HG02852 (cell line): ENCODE measurements at regions not wholly inside any gene's neighbourhood (a gene's known extent, or its start where the extent isn't known, plus 50 kb on each side); places are given as distances from the start of the nearest gene placed in this dataset.
A peak's percentile ranks its signal among the peaks of the same experiment; 100 is the strongest.

Source experiments
- ATAC-seq: cut with Tn5 transposase; IDR thresholded peaks from one replicate; pipeline ENCODE4 v1.9.1; 2021; ENCODE audit warnings: mild to moderate bottlenecking, moderate library complexity; ENCODE audit not compliant: unreplicated experiment

DNA sequence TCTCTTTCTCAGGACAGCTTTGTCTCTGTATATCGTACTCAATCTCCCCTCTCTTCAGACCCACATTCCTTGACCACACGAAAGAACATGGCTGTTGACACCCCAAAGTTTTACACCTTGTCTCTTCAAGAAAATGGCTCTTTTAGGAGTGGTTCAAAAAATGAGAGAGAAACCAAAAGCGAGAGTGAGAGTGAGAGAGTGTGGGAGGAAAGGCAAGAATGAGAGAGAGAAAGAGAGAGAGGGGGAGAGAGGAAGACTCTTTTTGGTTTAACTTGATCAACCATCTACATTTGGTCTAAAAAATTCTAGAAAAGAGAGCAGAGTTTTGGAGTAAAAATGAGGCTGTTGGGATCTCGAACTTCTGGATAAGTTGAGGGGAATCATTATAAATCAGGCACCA lies 581.8 kb upstream of the WWC1 start:
- peak; percentile 83 for ATAC-seq

DNA sequence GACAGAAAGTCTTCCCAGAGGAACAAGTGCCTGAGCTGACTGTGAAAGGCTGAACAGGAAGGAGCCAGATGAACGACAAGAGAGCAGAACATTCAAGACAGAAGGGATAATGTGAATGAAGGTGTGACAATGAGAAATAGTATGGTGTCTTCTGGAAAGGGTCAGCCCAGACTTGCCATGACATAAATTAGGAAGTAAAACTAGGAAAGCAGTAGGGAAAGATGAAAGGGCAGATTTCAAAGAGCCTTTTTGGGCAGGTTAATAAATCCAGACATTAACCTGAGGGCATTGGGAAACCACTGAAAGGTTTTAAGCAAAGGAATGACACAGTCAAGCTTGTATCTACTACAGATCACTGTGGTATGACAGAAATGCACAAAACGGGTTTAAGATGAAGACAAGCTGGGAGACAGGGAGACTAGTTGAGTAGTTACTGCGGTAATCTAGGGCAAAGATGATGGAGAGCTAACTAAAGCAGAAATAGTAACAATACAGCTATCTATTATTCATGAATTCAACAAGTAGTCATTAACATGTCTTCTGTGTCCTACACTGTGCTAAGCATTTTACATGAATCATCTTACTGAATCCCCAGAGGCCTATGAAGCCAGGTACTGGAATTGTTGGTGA lies 580.9 kb upstream of the WWC1 start:
- ATAC-seq, result no peak

DNA sequence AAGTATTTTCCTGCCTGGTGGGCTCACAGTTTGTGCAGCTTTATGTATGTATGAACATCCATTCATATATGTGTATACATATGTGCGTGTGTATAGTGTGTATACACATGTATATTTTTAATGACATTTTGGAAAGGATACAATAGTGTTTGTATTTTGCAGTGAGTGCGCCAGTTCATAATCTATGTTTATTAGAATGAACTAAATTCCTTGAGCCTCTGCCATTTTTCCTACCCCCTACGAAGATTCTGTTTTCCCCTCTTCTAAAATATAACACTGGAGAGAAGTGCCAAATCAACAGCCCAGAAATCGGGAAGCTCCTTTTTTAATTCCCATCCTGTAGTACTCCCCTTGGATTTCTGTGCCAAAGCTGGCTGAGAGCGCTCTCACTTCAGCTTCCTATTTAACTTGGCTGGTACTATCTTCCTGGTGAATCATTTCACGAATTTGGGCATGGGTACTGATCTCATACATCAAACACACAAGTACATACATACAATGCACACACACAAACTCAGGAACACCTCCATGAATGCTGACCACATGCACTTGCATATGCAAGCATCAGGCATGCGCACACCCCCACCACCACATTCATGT lies 578.4 kb upstream of the WWC1 start:
- no peak for ATAC-seq

DNA sequence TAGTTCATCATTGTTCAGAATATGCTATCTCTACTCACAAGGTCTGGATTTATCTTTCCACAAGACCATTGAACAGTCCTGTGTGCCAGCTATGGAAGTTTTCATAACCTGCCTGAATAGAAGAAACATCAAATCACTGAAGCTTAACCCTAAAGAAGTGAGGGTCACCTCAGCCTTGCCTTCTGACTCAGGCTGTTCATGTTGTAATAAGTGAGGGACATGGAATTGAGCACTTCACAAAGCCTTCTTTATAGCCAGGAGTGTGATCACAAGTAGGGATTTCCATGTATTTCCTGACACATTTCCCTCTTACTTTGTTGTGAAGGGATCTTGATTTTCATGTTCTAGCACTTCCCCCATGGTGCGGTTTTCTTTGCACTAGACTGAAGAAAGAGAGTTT lies 577.5 kb upstream of the WWC1 start:
- no peak for ATAC-seq

DNA sequence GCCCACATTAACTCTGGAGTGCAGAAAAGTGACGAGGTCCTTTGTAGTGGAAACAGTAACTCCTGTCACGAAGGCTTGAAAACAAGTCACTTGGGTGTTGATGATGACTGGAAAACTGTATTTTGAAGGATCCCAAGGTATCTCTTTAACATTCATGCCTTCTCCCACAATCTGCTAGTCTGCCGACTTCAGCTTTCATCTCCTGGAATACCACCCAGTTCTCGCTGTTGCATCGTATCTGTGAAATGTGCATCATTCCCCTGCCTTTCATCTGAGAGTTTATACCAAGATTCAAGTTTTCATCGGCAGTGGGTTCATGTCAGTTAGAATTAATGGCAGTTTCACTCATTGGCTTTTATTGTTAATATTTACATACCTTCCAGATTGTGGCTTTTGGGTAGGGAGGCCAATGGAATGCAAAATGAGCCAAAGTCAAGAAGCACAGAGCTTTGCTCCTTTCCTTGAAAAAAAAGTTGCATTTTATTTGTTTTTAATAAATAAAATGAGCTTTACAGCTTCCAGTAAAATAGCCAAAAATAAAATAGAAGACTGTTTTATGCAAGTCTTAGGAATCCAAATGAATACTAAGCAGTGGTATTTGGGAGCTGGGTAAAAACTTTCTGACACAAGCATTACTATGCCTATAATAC lies 575.2 kb upstream of the WWC1 start:
- ATAC-seq, result no peak

DNA sequence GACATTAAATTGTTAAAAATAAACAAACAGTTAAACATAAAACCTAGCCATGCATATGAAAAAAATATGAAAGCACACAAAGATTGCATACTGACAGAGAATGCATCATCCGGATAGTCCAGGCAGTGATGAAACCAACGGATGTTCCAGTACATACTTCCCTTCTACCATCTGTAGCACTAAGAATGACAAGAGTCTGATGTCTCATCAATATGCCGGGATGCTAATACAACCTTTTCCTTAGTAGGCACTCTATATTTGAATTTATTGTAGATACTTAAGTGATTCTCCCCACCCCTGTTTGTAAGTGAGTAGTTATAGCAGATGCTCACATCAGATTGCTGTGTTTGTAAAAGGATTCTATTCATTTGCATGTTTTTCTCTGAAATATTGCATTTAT lies 571.2 kb upstream of the WWC1 start:
- no peak for ATAC-seq

DNA sequence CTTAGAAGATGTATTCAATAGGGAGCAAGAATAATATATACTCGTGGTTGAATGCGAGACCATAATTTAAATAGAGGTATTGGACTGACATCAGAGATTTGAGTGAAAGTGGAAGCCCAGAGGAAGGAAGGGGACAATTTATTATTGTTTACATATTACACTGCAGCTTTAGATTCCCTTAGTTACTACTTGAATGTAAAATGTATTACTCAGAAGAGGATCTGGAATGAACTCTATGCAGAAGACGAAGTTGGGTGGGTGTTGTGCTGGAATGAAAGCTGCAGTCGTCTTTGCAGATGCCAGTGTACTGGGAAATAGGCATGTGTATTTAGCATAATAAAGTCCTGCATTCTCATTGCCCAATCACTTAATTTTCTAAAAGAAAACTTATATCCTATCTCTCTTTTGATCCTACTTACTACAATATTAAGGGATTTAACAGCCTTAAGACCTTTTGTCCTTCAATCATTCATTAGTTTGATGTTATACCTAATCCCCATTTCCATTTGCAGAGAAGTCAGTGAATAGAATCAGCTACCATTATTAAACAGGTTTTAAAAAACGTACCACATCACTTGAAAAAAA lies 570.7 kb upstream of the WWC1 start:
- ATAC-seq, result no peak

DNA sequence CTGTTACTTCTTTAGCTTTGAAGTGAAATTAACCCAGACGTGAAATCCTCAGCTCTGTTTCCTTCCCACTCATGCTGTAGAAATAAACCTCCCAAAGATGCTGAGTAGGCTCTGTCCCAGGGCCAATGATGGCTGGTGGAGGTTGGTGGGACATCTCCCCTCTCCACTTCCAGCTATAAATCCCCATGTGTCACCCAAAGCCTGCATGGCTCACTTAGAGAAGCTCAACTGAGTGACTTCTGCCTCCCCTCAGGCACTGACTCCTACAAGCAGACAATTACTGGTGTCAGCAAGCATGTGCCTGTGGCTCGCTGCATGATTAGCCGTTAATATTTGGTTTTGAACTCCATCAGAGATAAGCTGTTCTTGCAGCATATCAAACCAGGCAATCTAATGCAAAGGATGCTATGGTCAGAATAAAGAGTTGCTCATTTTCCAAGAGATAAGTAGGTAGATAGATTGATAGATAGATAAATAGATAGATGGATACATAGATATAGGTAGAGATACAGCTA lies 569.5 kb upstream of the WWC1 start:
- ATAC-seq, result no peak

DNA sequence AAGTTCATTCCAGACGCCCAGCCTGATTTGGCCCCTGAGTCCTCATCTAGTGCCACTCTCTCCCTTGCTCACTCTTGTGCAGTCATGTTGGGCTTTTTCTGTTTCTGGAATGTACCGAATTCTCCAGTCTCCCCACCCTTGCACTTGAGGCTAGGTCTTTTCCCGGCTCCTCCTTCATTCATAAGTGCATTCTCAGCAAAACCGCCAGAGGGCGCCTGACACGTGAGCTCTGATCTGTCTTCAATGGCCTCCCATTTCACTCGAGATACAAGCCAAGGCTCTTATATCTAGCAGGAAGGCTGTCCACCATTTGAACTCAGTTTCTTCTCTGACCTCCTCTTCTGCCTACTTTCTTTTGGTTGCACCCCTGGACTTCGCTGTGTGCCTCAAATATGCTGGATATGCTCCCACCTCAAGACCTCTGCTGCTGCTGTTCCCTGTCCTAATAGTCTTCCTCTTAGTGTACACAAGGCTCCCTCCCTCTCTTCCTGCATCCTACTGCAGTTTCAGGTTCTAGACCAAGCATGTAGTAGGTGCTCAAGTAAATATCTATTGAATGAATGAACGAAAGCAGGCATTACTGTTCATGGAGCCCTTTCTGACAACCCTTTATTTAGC lies 568.1 kb upstream of the WWC1 start:
- ATAC-seq, result peak; percentile 96

DNA sequence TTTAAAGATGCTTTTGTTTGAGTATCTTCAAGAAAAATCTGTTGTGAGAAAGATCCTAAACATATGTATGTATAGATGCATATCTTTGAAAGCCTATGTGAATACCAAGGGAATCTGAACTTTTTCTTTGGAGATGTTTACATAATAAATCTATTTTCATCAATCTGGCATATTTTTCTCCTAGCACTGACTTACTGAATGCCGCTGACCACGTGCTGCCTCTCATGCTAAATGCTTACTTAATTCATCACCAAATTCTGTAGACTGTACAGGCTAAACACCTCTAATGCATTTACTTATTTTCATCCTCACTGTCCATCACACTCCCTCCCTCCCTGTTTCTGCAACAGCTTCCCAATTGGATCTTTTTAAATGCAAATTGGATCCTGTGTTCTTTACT lies 566.2 kb upstream of the WWC1 start:
- no peak for ATAC-seq

DNA sequence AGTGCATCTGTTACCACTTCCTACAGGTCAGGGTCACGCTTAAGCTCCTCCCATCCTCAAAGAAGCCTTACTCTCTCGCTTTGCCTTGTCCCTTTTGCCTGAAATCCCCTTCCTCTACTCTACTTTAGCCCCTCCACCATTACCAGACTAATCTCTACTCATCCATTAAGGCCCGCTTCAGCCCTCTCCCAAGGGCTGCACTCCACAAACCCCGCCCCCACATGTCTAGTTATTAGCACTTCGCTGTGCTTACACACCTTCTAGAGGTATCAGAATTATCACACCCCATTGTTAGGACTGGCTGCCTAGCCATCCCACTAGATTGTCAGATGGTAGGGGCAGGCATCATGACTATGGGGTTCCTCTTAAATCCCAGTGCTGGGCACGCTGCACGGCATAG lies 565.7 kb upstream of the WWC1 start:
- ATAC-seq, result no peak

DNA sequence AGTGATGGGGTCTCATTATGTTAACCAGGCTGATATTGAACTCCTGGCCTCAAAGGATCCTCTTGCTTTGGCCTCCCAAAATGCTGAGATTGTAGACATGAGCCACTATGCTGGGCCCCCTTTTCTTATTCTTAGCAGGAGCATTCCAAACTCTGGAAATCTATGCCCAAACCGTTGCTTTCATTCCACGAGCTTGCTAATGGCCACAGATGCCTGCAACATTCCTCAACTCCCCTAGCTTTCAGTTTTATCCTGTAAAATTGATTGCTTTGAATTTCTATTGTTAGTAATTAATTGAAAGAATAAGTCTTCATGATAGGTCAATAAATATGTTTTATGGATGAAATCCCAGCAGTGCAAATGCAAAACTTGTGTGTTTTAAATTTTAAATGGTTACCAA lies 564.8 kb upstream of the WWC1 start:
- no peak for ATAC-seq

DNA sequence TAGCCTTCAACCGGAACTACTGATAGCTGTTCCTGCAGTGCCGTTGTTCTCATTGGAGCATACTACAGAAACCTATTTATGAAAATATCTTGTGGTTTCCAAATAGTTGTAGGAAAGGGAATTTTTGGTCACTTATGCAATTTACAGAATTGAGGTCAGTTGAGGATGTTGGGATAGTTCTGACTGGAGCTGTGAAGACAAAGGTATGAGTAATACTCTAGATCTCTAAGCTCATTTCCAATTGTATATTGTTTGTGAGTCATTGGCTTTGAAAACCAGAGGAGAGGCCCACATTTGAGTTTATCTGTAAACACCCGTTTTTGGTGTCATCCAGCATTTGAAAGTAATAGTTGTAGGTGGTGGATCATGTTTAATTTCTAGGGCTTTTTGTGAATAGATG lies 561.3 kb upstream of the WWC1 start:
- no peak for ATAC-seq

DNA sequence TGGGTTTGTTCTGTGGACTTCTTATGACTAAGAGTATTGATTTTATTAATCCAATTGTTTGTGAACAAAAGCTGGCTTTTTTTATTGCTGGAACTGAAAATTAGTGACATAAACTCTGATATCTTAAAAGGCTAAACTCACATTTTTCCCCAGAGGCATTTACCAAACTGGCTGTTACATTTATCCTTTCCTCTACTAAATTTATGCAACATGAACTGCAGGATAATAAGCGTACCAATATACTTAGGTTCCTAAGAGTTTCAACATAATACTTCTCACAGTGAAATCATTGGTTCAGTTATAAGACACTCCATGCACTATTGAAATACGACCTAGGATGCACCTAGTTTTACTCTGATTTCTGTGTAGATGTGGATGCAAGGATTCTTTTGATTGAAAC lies 560.8 kb upstream of the WWC1 start:
- no peak for ATAC-seq

DNA sequence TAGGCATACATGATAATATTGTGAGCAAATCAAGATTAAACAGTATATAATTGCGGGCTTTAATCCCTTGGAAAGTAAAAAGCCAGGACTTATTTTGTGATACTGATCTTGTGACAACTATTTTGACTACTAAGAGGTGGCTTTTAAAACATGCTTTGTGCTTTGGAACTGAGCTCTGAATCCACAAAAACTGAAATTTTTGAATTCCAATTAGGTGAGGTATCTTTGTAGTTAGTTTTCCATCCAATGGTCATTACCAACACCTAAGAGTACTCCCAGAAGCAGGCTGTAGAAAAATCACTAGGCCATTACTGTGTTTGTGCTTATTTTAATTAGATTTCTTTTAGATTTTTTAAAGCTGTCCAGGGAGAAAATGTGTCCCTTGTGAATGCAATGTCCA lies 559.5 kb upstream of the WWC1 start:
- no peak for ATAC-seq

DNA sequence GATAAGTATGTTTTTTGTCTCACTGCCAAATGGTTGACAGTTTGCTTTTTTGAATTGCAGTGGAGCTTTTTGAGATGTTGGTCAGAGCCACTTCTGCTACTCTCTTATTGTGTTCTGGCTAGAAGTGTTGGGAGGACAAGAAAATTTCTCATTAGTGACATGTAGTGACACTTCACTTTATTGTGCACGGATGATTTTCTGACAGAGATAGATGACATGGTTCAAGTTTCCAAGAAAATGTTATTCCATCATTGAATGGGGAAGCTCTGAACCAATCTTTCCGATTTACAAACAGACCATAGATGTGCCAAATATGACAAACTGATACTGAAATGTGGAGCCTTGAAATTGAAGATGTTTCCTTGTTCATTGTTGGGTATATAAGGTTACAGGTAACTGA lies 558.9 kb upstream of the WWC1 start:
- no peak for ATAC-seq

DNA sequence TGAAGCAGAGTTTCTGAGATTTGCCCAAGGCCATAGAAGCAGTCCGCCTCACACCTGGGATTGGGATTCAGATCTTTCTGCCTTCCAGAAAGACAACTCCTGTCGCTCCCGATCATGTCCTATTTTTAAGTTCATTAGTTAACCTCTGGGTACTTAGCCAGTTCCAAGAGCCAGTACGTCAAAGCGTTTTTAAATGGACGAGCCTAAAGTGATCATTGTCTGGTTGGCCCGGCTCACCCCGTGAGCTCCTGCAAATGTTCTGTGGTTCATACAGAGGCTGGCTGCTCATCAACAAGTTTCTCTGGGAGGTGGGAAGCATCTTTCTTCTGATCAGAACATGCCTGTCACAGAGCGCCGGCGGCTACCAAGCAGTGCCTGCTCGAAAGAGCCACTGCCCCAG lies 554.5 kb upstream of the WWC1 start:
- ATAC-seq, result no peak

DNA sequence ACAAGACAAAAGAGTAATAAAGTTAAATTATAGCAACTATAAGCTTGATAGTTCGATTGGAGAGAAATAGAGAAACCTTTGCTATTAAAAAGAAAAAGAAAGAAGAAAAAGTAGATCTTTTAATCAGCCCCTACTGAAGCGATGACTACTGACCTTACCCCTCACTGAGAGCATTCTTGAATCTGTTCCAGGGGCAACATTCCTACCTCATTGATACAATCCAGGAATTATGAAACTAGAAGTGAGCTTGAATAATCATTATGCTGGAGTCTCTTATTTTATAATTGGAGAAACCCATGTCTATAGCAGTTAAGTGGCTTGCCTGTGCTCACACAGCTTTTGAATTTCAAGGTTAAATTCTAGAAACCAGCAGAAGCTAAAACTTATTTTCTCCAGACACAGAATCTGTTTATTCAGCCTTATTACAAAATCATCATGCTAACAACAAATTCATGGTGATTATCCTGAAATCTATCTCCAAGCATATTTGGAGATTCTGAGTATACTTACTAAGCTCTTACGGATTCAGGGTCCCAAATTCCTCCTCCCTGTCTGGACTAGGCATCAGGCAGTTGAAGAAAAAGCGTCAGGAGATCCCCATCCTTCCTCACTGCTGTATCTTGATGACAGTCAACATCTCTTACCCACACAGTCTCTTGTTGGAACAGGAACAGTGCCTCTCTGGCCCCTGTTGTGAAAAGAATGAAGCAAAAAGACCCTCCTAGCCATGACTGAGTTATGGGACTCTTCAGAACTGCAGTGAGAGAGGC lies 547.6 kb upstream of the WWC1 start:
- no peak for ATAC-seq

DNA sequence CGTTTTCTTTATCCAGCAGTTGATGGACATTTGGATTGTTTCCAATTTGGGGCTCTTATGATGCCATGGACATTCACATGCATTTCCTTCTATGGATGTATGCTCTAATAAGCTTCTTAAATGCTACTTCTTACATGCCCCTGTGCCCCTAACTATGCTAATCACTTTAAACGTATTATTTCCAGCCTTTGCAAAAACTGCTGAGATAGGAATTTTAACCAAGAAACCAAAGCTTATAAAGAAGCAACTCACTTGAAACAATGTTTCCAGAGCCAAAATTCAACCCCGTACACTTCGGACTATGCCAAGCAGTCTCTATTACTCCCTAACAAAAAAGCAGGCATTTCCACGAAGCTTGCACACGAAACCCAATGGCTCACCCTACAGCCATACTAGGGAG lies 545.6 kb upstream of the WWC1 start:
- ATAC-seq, result no peak

DNA sequence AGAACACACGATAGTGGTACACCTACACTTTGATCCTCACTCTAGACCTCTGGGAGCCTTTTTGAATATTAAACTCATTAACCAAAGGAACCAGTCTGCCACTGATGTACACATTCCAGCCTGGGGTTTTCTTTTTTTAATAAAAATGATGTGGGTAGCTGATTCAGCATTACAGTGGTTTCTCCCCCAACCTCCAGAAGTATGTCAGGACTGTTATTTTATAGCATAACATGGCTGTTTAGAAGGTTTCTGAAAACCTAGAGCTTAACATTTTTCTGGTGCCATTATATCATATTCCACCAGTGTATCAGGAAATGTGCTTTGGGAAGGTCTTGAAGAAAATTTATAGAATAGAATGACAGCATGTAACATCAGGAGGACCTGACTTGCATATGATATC lies 540.9 kb upstream of the WWC1 start:
- no peak for ATAC-seq

DNA sequence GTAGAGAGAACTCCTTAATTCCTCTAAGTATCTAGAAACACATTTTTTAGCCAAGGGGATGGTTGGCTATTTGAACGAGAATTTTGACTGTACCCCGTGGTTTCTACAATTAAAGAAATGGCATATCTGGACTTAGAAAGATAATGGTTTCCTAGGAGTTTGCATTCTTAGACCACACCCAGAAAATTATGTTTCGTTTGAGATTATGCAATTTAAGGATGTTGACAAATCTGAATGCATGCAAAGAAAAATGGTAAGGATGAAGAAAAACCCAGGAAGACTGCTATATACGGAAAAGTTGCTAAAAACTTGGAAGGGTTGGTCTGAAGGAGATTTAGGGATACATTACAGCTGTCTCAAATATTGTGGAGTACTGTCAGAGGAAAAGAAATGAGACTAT lies 538.5 kb upstream of the WWC1 start:
- ATAC-seq, result no peak
